ENCODE measurements at regions not wholly inside any gene's neighbourhood (a gene's known extent, or its start where the extent isn't known, plus 50 kb on each side); places are given as distances from the start of the nearest gene placed in this dataset.
"Not testable (repeated sequence)": the region's sequence is repeated elsewhere in the genome, so short reads cannot be mapped to it uniquely, and the experiment has no call there.

DNA sequence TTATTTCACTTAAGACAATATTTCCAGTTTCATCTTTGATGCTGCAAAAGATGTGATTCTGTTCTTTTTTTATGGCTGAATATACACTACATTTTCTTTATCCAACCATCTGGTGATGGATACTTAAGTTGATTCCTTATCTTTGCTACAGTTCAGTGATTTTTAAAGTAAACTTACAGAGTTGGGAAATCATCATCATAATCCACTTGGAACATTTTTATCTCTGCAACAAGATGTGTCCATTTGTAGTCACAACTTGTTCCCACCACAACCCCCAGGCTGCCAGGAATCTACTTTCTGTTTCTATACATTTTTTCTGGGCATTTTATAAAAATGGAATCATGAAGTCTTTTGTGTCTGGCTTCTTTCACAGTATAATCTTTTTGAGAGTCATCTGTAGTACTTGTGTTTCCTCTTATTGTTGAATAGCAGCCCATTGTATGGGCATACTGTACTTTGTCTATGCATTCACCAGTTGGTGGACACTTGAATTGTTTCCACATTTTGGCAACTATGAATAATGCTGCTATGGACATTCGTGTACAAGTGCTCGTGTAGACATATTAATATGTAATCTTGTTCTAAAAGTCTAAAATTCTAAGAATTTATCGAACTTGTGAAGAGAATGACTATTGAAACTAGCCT is 212.5 kb upstream of the DDHD1 start:
- DNase-seq = no peak
- Histone ChIP-seq H3K9ac (ENCODE audit: low read depth in 2 of 2, low read length in 2 of 2) (no peak overlapping the region), H3K9me3 (no peaks in the 10 kb centered on the region), H3K4me3 (no peak overlapping the region), H3K4me1 (no peaks in the 10 kb centered on the region), H3K27me3 (no peaks in the 10 kb centered on the region), H3K36me3 (no peaks in the 10 kb centered on the region), H3K27ac (no peak overlapping the region)
- intact Hi-C loops (cut with DNase I) = no loop called here
- no peak for TF ChIP-seq CTCF (IDR thresholded peaks at IDR 0.05)

GRCh38 chr14:53362916-53363315 is 209.8 kb upstream of the DDHD1 start:
- H3K4me1 ChIP-seq; H3K4me3 ChIP-seq; H3K9me3 ChIP-seq; H3K36me3 ChIP-seq; intact Hi-C loops (cut with DNase I); H3K27ac ChIP-seq; H3K9ac ChIP-seq (ENCODE audit: low read depth in 2 of 2, low read length in 2 of 2); DNase-seq; H3K27me3 ChIP-seq: not testable (repeated sequence)

- no peak for DNase-seq
- H3K4me1 ChIP-seq = no peaks in the 10 kb centered on the region
- no peaks in the 10 kb centered on the region for H3K27me3 ChIP-seq
- no peak overlapping the region for H3K4me3 ChIP-seq
- TF ChIP-seq CTCF (IDR thresholded peaks at IDR 0.05) = no peak
- H3K36me3 ChIP-seq = no peaks in the 10 kb centered on the region
- no peak overlapping the region for H3K9ac ChIP-seq (ENCODE audit: low read depth in 2 of 2, low read length in 2 of 2)
- no peak overlapping the region for H3K27ac ChIP-seq
- no peaks in the 10 kb centered on the region for H3K9me3 ChIP-seq
- intact Hi-C loops (cut with DNase I) = no loop called here
Observed at GRCh38 chr14:53360829-53361228, 207.7 kb upstream of the DDHD1 start.

- intact Hi-C loops (cut with DNase I) = no loop called here
- no peaks in the 10 kb centered on the region for H3K9me3 ChIP-seq
- H3K9ac ChIP-seq (ENCODE audit: low read depth in 2 of 2, low read length in 2 of 2) = no peak overlapping the region
- no peak for DNase-seq
- no peak overlapping the region for H3K27ac ChIP-seq
- no peak overlapping the region for H3K4me3 ChIP-seq
- TF ChIP-seq CTCF (IDR thresholded peaks at IDR 0.05) = no peak
- H3K36me3 ChIP-seq = no peaks in the 10 kb centered on the region
- no peaks in the 10 kb centered on the region for H3K27me3 ChIP-seq
- H3K4me1 ChIP-seq = no peaks in the 10 kb centered on the region
Observed at GRCh38 chr14:53358166-53358565, 205.0 kb upstream of the DDHD1 start.

DNA sequence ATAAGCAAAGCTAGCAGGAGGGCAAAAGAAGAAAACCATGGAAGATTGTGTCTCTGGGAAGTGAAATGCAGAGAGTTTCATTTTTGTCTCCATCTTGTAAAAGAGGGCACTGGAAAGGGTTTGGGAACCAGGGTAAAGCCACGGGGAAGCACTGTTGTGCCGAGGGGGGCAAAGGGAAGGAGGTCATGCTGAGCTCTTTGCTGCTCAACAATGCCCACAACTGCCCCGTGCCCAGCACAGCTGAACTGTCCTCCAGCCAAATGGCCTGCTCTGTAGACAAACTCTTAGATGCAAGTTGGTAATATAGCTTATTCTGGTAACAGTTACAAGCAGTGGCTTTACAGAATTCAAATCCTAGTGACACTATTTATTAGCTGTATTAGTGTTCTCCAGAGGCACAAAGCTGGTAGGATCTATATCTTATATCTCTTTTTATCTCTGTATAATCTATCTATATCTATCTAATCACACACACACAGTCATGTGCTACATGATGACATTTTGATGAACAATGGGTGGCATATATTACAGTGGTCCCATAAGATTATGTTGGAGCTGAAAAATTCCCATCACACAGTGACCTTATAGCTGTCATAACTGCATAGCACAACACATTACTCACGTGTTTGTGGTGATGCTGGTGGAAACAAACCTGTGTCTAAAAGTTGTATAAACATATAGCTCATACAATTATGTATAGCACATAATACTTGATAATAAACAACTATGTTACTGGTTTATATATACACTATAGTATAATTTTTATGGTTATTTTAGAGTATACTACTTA is 203.4 kb upstream of the DDHD1 start:
- no peak overlapping the region for H3K4me3 ChIP-seq
- no peak for DNase-seq
- no peaks in the 10 kb centered on the region for H3K4me1 ChIP-seq
- TF ChIP-seq CTCF (IDR thresholded peaks at IDR 0.05) = no peak
- H3K9me3 ChIP-seq = no peaks in the 10 kb centered on the region
- no peaks in the 10 kb centered on the region for H3K36me3 ChIP-seq
- H3K9ac ChIP-seq (ENCODE audit: low read depth in 2 of 2, low read length in 2 of 2) = no peak overlapping the region
- H3K27ac ChIP-seq = no peak overlapping the region
- intact Hi-C loops (cut with DNase I) = no loop called here
- no peaks in the 10 kb centered on the region for H3K27me3 ChIP-seq

DNA sequence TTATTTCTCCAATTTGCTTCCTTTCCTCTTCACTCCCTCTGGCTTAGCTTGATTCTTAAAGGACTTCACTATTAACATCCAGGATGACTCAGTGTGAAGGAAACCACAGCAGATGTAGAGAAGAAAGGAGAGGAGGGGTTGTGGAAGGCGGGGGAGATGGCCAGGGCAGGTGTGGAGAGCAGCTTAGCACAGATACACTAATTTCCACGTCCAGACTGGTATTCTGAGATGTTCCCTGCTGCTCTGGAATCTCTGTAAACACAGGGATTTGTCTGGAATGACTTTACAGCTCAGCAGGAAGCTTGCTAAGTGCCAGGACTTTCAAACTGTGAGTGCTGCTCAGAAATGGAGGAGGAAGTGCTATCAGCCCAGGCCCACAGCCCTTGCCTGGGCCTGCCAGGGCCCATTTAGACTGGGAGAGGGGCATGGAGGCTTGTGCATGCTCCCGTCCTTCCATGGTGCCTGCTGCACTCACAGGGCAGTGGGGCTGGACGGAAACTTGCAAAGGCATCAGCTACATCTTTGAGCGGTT is 202.5 kb upstream of the DDHD1 start:
- Histone ChIP-seq H3K9me3 (no peaks in the 10 kb centered on the region), H3K36me3 (no peaks in the 10 kb centered on the region), H3K27me3 (no peaks in the 10 kb centered on the region), H3K4me1 (no peaks in the 10 kb centered on the region), H3K4me3 (no peak overlapping the region), H3K9ac (ENCODE audit: low read depth in 2 of 2, low read length in 2 of 2) (no peak overlapping the region), H3K27ac (no peak overlapping the region)
- no peak for DNase-seq
- no peak for TF ChIP-seq CTCF (IDR thresholded peaks at IDR 0.05)
- intact Hi-C loops (cut with DNase I) = no loop called here

Data from colonic mucosa (tissue), 4 donors.